ENCODE measurements at regions not wholly inside any gene's neighbourhood (a gene's known extent, or its start where the extent isn't known, plus 50 kb on each side); places are given as distances from the start of the nearest gene placed in this dataset.
"Not testable (repeated sequence)": the region's sequence is repeated elsewhere in the genome, so short reads cannot be mapped to it uniquely, and the experiment has no call there.

DNA sequence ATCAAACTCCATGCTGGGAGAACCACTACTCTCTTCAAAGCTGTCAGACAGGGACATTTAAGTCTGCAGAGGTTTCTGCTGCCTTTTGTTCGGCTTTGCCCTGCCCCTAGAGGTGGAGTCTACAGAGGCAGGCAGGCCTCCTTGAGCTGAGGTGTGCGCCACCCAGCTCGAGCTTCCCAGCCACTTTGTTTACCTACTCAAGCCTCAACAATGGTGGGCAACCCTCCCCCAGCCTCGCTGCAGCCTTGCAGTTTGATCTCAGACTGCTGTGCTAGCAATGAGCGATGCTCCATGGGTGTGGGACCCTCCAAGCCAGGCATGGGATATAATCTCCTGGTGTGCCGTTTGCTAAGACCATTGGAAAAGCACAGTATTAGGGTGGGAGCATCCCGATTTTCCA lies 185.3 kb downstream of the COX18 start:
- DNase-seq (ENCODE audit: low read depth in 2 of 2) = not testable (repeated sequence)

DNA sequence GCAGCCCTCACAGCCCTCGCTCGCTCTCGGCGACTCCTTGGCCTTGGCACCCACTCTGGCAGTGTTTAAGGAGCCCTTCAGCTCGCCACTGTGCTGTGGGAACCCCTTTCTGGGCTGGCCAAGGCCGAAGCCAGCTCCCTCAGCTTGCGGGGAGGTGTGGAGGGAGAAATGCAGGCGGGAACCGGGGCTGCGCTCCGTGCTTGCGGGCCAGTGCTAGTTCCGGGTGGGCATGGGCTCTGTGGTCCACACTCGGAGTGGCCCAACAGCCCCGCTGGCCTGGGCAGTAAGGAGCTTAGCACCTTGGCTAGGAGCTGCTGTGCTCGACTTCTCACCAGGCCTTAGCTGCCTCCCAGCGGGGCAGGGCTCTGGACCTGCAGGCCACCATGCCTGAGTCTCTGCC lies 192.6 kb downstream of the COX18 start:
- DNase-seq (ENCODE audit: low read depth in 2 of 2) = no peak

DNA sequence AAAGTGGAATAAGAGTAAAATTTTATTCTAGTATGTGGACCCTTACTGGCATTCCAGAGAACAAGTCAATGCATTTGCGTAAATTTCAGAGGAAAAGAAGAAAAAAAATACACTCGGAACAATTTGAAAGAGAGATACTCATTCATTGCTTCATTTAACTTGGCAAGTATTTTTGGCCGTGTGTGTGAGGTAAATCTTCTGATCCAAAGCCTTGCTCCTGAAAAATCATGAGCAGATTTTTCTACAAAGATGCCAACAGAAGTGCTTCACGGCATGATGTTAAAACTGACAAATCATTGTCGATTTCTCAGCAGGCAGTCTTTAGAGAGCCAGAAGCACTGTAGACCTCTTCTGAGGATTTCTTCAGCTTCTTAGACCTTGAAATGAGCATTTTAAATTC lies 194.0 kb downstream of the COX18 start:
- DNase-seq (ENCODE audit: low read depth in 2 of 2) = no peak

DNA sequence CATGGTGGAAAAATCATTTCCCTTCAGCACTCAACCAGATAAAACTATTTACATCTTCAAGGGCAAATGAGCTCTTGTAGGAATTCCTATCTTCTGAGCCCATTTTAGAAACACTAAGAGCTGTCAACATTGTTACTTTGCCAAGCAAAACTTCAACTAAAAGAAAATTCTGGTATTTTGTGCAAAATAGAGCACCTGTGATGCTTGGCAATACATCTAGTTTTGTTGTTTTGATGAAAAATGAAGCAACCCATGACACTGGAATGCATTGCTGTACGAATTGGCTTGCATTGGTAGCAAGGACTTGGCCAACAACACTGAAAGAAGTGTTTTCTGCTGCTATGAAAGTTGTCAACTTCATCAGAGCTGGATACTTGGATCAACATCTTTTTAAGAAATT lies 194.4 kb downstream of the COX18 start:
- DNase-seq (ENCODE audit: low read depth in 2 of 2) = no peak

DNA sequence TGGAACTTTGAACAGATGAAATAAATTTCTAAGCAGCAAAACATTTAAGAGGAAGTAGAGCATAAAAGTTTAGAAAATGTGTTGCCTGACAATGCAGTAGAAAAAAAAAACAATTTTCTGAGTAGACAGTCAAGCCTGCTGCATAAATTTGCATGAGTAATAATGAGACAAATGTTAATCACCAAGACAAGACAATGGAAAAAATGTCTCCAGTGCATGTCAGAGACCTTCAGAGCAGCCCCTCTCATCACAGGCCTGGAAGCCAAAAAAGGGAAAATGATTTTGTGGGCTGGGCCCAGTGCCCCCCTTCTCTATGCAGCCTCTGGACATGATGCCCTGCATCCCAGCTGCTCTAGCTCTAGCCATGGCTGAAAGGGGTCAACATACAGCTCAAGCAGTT lies 204.6 kb downstream of the COX18 start:
- DNase-seq (ENCODE audit: low read depth in 2 of 2) = no peak

DNA sequence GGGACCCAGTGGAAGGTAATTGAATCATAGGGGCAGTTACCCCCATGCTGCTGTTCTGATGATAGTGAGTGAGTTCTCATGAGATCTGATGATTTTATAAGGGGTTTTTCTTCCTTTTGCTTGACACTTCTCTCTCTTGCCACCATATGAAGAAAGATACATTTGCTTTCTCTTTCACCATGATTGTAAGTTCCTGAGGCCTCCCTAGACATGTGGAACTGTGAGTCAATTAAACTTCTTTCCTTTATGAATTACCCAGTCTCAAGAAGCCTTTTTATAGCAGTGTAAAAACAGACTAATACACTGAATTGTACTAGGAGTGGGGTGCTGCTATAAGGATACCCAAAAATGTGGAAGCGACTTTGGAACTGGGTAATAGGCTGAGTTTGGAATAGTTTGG lies 205.2 kb downstream of the COX18 start:
- not testable (repeated sequence) for DNase-seq (ENCODE audit: low read depth in 2 of 2)

DNA sequence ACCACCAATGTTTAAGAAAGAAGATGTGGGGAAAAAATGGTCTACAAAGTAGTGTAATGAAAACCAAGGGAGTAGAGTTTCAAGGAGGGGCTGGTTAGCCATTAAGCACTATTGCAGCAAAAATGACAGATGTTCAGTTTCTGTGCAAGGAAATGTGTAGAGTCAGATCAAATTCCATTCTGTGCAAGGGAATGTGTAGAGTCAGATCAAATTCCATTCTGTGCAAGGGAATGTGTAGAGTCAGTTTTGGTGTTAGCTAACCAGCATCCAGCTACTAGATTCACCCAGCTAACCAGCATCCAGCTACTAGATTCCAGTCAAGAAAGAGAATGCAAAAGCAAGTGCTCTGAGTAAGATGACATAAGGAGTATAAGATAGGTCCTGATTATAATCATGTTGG lies 208.8 kb downstream of the COX18 start:
- DNase-seq (ENCODE audit: low read depth in 2 of 2) = no peak

DNA sequence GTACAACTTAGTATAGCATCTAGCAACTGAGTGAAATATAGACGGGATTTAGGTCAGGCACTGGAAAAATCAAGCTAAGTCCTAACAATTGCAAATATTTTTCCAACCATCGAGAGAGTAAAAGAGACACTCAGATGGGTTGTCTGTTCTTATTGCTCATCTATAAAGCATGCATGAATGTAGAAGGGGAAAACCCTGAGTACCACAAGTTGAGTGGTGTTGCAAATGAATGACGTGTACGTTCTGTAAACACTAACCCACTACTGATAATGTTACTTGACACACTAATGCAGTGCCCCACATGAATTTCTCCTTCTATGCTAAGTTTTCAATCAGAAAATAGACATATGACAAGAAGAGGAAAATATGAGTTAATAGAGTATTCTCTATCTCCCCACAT lies 211.2 kb downstream of the COX18 start:
- DNase-seq (ENCODE audit: low read depth in 2 of 2) = no peak

DNA sequence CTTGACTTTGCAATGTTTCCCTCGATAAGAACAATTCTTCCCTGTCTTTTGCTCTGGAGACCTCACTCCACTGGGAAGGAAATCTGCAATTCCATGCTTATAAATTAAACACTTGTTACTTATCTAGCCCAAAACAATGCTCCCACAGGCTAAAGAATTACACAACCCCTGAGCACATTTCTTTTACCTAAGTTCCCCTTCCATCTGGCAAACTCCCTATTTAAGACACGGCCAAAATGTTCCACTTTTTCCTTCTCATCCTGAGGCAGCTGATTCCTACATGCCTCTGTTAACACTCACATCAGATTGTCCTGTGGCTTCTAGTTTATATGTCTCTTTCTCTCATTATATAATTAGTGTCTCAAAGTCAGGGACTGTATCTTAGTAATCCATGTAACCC lies 211.7 kb downstream of the COX18 start:
- no peak for DNase-seq (ENCODE audit: low read depth in 2 of 2)

DNA sequence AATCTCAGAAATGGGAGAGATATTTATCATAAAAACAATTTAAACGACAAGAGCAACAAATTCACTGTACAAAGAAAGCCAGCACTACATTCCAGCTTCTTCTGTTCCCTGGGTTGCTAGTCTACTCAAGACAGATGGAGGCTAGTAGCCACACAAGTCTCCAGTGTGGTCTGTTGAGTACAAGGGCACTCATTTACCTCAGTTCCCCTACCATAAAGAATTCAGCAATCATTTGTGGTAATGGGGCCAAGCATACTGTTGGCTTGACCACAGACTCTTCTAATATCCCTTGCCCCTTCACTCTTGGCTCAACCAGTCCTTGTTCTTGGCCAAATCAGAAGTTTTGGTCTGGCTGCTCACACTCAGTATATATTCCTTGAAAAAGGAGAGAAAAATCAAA lies 212.3 kb downstream of the COX18 start:
- DNase-seq (ENCODE audit: low read depth in 2 of 2) = no peak

DNA sequence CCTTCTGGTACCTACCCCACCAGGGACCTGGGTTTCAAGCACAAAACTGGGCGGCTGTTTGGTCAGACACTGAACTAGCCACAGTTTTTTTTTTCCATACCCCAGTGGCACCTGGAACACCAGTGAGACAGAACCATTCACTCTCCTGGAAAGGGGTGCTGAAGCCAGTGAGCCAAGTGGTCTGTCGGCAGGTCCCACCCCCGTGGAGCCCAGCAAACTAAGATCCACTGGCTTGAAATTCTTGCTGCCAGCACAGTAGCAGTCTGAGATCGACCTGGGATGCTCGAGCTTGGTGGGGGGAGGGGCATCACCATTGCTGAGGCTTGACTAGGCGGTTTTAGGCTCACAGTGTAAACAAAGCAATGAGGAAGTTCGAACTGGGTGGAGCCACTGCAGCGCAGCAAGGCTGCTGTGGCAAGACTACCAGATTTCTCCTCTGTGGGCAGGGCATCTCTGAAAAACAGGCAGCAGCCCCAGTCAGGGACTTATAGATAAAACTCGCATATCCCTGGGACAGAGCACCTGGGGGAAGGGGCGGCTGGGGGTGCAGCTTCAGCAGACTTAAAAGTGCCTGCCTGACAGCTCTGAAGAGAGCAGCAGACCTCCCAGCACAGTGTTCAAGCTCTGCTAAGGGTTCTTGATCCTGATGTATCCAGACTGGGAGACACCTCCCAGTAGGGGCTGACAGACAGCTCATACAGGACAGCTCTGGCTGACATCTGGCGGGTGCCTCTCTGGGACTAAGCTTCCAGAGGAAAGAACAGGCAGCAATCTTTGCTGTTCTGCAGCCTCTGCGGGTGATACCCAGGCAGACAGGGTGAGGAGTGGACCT lies 223.0 kb downstream of the COX18 start:
- no peak for DNase-seq (ENCODE audit: low read depth in 2 of 2)

DNA sequence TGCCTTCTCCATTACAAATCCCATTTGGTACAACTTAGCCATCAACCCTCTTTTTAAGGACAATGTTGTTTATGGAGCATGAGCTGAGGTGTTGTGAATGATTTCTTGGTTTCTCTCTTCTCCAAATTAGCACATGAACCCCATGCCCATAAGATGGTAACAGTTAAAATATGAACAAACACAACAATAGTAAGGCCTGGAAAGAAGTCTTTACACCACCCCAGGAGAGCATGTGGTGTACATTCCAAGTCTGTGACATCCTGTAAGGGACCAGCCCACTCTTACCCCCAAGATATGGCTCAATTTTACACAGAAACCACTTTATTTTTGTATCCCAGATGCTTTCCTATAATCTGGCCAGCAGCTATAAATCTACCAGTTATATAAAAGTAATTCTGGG lies 226.1 kb downstream of the COX18 start:
- DNase-seq (ENCODE audit: low read depth in 2 of 2) = no peak

DNA sequence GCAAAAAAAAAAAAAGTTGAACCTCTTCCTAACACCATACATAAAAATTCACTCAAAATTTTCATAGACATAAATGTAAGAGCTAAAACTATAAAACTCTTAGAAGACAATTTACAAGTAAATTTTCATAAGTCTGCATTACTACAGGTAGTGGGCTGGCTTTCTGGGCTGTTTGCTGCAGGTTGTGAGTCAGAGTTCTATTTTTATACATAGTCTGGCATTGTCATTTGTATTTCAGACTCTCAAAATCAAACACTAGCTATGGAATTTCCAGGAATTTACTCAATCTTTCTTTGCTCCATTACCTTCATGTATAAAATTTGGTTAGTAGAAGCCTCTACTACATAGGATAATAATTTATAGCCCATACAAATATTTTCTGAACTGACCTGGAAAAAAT lies 227.2 kb downstream of the COX18 start:
- no peak for DNase-seq (ENCODE audit: low read depth in 2 of 2)

DNA sequence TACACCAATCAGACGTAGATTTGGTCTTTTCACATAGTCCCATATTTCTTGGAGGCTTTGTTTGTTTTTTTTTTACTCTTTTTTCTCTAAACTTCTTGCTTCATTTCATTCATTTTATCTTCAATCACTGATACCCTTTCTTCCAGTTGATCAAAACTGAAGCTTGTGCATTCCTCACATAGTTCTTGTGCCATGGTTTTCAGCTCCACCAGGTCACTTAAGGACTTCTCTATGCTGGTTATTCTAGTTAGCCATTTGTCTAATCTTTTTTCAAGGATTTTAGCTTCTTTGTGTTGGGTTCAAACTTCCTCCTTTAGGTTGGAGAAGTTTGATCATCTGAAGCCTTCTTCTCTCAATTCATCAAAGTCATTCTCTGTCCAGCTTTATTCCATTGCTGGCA lies 229.3 kb downstream of the COX18 start:
- not testable (repeated sequence) for DNase-seq (ENCODE audit: low read depth in 2 of 2)

DNA sequence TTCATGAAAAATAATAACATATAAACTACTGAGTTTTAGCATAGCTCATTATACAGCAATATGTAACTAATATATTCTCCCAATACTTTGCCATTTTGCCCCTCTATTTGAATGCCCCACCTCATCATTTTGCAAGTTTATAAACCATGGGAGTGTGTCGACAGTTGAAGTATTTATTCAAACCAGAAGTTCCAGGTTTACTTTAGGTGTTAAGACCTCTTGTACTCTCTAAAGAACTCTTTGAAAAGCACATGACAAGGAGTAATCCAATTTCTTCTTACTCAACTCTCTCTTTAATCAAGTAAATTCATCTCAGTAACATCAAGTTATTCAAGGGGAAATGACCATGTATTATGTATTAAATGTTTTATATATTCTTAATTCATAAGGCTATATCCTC lies 240.7 kb downstream of the COX18 start:
- no peak for DNase-seq (ENCODE audit: low read depth in 2 of 2)

DNA sequence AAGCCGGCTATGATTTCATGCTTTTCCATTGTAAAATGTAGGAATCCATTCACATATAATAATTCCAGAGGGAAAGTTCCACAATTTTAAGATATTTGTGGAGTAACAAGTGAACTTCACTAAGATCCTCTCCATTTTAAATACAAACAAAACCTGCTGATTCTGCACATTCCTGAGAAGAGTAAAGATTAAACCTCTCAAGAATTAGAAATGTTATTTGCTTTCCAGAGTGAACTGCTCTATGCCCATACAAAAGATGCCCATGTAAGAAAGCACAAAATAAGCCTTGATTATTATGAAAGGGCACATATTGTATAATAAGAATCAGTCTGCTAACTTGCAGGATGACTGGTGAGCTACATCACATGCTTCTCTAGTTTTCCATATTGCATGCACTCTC lies 241.5 kb downstream of the COX18 start:
- no peak for DNase-seq (ENCODE audit: low read depth in 2 of 2)

DNA sequence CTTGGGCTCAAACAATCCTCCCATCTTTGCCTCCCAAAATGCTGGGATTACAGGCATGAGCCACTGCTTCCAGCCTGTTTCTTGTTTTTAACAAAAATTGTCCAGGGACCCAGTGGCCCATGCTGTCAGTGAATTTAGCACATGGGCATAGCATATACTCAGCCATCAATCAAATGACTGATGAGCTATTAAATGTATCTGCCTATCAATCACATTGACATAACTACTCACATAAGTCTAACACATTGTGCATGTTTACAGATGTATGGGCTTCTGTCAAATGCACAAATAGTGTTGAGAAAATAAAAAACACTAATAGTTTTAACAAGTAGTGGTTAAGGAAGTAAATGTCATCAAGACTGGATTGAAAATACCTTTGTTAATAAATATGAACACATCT lies 249.4 kb downstream of the COX18 start:
- DNase-seq (ENCODE audit: low read depth in 2 of 2) = no peak

DNA sequence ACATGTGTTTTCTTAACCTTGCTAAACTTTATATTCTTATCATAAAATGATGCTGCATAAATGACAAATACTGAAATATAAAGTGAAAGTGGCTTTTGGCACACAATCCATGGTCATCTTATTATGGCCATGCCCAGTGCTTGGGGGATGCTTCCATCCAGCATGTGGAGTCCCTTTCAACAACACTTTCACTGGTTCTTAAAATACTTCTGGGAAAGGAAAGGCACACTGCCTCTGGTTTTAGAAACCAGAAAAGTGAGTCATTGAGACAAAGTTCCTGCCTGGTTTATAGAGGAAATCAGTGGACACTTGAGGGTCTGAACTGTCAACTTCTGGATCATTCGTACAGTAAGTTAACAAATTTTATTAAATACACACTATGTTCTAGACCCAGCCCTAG lies 248.0 kb upstream of the ADAMTS3 start:
- DNase-seq (ENCODE audit: low read depth in 2 of 2) = no peak

DNA sequence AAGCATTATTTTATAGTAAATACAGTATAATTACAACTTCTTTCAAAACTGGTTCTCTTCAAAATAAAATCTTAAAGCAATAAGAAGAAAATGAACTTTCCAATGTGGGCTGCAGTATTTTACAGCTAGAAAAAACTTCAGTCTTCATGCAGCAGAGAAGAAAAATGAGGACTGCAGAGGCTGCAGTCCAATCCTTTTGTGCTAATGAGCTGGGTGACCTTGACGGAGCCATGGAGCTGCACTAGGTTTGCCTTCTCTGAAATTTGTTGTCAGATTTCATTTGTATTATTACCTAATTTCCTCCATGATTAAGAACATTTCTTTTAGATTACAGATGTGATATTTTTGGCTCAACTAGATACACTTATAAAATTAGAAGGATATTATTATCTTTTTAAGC lies 245.2 kb upstream of the ADAMTS3 start:
- no peak for DNase-seq (ENCODE audit: low read depth in 2 of 2)

DNA sequence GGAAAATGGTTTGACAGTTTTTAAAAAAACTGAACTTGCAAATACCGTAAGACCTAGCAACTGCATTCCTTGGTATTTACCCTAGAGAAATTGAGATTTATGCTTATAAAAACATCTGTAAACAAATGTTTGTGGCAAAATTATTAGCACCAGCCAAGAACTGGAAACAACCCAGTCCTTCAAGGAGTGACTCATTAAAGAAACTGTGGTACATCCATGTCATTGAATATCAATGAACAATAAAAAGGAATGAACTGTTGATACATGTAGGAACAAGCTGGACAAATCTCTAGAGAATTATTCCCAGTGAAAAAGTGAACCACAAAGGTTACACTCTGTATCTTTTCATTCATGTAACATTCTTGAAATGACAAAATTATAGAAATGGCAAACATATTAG lies 240.2 kb upstream of the ADAMTS3 start:
- DNase-seq (ENCODE audit: low read depth in 2 of 2) = no peak

DNA sequence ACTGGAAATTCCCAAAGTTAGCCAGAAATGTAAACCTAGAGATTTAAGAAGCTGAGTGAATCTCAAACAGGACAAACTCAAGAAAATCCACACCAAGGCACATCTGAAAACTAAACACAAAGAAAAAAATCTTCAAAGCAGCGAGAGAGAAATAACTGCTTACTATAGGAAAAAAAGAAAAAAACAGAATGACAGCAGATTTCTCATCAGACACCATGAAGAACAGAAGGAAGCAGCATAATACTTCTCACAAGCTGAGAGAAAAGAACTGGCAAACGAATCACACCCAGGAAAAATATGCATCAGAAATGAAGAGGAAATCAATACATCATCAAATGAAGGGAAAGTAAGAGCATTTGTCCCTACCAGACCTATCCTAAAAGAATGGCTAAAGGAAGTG lies 236.3 kb upstream of the ADAMTS3 start:
- no peak for DNase-seq (ENCODE audit: low read depth in 2 of 2)

DNA sequence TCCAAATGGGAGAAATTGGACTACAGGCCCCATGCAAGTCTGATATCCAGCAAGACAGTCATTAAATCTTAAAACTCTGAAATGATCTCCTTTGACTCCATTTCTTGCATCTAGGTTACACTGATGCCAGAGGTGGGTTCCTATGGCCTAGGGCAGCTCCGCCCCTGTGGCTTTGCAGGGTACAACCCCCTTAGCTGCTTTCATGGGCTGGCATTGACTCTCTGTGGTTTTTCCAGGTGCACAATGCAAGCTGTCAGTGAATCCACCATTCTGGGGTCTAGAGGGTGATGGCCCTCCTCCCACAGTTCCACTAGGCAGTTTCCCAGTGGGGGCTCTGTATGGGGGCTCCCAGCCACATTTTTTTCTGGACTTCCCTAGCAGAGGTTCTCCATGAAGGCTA lies 228.5 kb upstream of the ADAMTS3 start:
- DNase-seq (ENCODE audit: low read depth in 2 of 2) = no peak

DNA sequence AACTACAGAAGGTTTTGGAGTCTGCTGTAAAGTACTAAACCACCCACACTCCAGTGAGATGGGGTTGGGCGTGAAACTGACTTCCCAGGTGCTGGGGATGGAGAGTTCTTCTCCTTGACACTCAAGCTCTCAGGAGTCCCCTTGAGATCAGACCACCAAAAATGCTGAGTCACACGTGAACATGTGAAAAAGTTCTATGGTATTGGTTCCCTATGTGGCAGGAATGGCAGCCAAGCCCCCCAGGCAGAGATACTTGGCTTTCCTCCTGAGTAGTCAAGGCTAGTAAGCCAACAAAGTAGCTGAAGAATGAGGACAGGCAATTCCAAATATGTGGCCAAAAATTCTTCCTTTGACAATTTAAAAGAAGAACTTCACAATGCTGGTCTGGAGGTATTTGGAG lies 222.0 kb upstream of the ADAMTS3 start:
- DNase-seq (ENCODE audit: low read depth in 2 of 2) = no peak

DNA sequence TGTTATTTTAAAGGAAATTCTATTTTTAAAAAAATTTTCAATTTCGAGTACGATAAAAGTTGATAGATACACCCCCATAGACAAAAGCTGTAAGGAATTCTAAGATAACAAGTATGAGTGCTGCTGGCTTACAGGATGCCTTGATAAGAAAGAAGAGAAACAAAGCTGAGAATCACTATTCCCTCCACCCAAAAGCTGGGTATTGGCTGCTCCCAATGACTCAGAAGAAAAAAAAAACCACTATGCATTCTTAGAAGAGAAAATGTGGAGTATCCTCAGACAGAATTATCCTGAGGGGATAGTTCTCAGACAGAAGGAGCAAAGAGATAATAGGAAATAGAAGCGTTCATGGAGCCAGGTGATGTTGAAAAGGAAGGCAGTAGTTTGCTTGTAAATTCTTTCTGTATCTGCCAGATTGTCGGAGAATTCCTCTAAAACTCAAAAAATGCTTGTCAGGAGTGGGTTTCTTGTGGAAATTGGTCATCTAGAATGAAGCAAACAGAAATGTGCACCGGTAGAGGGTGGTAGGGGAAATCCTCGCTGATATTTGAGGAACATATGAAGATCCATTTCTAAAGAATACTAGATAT lies 217.5 kb upstream of the ADAMTS3 start:
- no peak for DNase-seq (ENCODE audit: low read depth in 2 of 2)
